GM20000 (cell line): ENCODE measurements at regions not wholly inside any gene's neighbourhood (a gene's known extent, or its start where the extent isn't known, plus 50 kb on each side); places are given as distances from the start of the nearest gene placed in this dataset.

ENCODE experiments used
- DNase-seq: peaks from one replicate; pipeline ENCODE4 v3.0.0; 2012; ENCODE audit warnings: low spot score
- TF ChIP-seq, protein P1 (sequence below): IDR thresholded peaks from 2 replicates; pipeline ENCODE4 v1.5.1; 2012; ENCODE audit warnings: mild to moderate bottlenecking, control low read depth; ENCODE audit errors: extremely low read depth, missing control alignments

DNA sequence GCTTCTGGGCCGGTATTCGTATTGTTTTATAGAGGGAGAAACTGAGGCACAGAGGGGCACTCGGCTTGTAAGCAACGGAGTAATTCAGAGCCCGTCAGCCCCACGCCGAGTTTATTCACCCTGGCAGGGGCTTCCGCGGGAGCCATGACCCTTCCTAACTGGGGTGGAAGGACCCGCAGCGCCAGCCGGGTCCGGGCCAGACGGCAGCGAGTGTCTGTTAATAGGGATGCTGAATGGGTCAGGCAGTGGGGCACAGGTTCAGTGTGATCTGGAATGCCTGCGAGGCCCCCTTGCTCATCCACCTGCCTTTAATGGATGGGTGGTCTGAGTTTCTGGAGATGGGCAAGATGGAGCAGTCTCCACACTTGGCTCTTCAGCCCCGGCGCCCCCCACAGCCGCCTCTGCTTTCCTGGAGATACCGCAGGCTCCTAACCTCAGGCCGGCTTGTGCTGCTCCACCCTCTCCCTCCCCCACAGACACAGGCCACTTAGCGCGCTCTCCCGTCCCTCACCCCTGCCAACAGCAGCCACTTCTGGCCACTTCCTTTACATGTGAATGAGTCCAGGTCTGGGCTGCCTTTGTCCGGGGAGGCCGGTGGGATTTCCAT is 147.1 kb downstream of the ERCC6L2 start:
- TF ChIP-seq, protein P1, sequence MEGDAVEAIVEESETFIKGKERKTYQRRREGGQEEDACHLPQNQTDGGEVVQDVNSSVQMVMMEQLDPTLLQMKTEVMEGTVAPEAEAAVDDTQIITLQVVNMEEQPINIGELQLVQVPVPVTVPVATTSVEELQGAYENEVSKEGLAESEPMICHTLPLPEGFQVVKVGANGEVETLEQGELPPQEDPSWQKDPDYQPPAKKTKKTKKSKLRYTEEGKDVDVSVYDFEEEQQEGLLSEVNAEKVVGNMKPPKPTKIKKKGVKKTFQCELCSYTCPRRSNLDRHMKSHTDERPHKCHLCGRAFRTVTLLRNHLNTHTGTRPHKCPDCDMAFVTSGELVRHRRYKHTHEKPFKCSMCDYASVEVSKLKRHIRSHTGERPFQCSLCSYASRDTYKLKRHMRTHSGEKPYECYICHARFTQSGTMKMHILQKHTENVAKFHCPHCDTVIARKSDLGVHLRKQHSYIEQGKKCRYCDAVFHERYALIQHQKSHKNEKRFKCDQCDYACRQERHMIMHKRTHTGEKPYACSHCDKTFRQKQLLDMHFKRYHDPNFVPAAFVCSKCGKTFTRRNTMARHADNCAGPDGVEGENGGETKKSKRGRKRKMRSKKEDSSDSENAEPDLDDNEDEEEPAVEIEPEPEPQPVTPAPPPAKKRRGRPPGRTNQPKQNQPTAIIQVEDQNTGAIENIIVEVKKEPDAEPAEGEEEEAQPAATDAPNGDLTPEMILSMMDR, result no peak
- peak; percentile 49 for DNase-seq

DNA sequence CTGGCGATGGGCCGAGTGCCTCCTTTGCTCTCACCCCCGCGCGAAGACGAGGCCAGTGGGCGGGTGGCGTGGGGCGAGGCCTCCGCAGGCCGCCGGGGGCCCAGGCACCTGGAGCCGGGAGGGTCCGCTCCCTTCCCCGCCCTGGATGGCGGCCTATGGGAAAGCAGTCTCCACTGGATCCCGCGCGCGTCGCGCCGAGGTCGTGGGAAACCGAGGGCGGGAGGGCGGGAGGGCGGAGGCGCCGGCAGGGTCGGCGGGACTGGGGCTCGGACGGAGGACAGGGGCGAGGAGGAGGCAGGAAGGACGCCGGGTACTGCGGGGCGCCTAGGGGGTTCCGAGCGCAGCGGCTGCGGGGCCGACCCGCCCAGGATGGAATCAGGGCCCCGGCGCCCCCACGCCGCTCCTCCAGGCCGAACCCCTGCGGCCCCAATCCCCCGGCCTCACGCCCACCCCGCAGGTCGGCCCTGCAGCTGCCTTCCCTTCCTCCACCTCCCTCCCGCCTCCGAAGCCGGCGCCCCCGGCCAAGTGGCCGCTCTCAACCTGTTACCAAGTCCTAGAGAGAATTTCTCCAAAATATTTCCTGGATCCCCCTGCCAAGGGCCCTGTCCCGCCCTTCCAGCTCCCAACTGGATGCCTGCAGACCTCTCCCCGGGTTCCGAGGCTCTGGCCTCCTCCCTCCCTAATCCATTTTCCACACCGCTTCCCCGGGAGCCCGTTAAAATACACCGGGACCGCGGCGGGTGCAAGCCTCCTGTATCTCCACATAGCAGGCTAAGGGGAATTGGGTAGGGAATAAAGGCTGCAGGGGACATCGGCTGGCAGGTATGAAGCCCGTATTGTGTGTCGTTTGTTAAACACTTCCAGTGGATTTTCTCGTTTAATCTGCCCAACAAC is 146.3 kb downstream of the ERCC6L2 start:
- DNase-seq, result peak; percentile 53

DNA sequence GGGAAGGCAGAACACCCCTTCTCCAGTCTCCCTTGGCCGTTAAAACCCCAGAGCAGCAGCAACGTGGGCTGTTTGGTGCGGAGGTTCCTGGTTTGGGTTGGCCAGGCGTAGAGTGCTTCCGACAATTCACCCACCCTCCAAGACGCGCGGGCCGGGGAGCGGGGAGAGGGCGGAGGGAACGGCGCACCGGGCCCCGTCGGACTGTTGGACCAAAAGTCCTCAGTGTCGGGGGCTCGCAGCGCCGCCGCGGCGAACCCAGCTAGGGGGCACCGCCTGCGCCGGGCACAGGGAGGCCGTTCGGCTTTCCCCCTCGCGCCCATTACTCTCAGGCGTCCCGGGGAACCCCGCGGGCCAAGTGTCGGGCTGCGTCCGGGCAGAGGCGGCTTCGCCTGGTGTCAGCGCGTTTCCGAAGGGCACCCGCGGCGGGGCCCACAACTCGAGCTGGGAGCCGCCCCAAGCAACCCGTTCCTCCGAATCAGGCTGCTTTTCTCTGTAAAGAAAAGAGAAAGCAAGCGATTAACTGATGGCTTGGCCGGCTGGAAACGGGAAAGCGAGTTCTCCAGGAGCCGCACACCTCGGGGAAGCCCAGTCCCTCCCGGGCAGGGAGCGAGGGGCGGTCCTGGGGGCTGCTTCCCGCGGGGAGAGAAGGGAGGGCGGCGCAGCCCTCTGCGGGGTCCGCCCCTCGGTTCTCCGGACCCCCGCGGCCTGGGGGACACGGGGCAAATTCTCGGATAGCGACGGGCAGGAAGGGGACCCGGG is 145.5 kb downstream of the ERCC6L2 start:
- TF ChIP-seq, protein P1, result no peak
- DNase-seq, result peak; percentile 60

More for the DNA sequence above, 146.3 kb downstream of the ERCC6L2 start:
- TF ChIP-seq, protein P1, result no peak

DNA sequence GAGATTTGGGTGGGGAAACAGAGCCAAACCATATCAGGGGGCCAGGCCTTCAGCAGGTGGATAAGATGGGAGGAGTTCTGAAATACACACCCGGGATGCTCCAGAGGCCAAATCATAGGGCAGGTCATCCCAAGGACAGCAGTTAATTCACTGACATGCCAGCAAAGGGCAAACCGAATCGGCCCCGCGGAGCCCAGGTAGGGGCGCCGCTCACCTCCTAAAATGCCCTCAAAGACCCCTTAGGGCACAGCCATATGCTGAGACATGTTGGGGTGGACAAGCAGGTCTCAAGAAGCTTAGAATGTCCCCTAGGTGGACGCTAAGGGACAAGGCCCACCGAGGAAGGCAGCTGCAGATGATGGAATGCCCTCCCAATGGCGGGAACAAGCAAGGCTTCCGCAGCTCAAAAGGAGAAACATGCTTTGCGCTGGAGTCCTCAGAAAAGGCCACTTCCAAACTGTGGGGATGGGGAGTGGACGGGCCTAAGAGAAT is 144.9 kb downstream of the ERCC6L2 start:
- TF ChIP-seq, protein P1, result no peak

More for the DNA sequence above, 144.9 kb downstream of the ERCC6L2 start:
- DNase-seq, result peak; percentile 30
